K562 (cell line): ENCODE measurements at regions not wholly inside any gene's neighbourhood (a gene's known extent, or its start where the extent isn't known, plus 50 kb on each side); places are given as distances from the start of the nearest gene placed in this dataset.

Source experiments
- ATAC-seq: fragments of 200-7000 bp; cut with Tn5 transposase; 3 replicates; pipeline ENCODE4 v1.9.1; 2020; ENCODE audit warnings: moderate library complexity
- BruUV-seq: library from RNA; stranded (reverse); fragments of 400-500 nt; replicated peaks from 2 replicates; lab custom pipeline; 2021; lab: Mats Ljungman, UMichigan
- CTCF ChIA-PET: fragments of 300-600 bp; formaldehyde crosslinking; extraction: SDS; loops from one replicate; lab custom pipeline; 2021; ENCODE audit warnings: low intra/inter-chr PET ratio; lab: Yijun Ruan, JAX
- POLR2A ChIA-PET: fragments of 300-600, 350-650 bp; sonication (Branson Sonifier 250); formaldehyde crosslinking; extraction: SDS; loops from one replicate; lab custom pipeline; 2021; ENCODE audit warnings: antibody characterized with exemption, inconsistent platforms; lab: Yijun Ruan, JAX
- DNase-seq, 4 experiments: peaks; one replicate each; pipeline versions ENCODE4 v3.0.0 to v3.0.0-alpha.2; 2011 to 2018; ENCODE audit warnings: low spot score in 3 of 4, mixed read lengths in 3 of 4; ENCODE audit errors: extremely low read depth in 1 of 4
- FAIRE-seq: peaks from 2 replicates; lab custom pipeline; 2011; peaks lifted over from hg19 to GRCh38; lab: Jason Lieb, UNC
- H2AFZ ChIP-seq: 2 replicates; pipeline ENCODE4 v1.6.0; 2011; ENCODE audit warnings: low read depth, low read length, control low read depth, inconsistent platforms
- H3K27ac ChIP-seq: fragments of 200-600 bp; 3 replicates; pipeline ENCODE4 v1.8.0; 2011; ENCODE audit warnings: low read depth, mild to moderate bottlenecking, control low read depth, inconsistent platforms, low read length, moderate library complexity, mixed read lengths; ENCODE audit errors: extremely low read depth
- H3K27me3 ChIP-seq, 2 experiments: fragments of 300-600 bp in 1 of 2; 2 replicates in 1 of 2; 3 replicates in 1 of 2; pipeline versions ENCODE4 v1.6.0 to v1.8.0; 2011; ENCODE audit warnings: inconsistent platforms in 2 of 2, low read length in 2 of 2, mild to moderate bottlenecking in 1 of 2, mixed read lengths in 1 of 2, moderate library complexity in 1 of 2; ENCODE audit not compliant: control insufficient read depth in 2 of 2, insufficient read depth in 2 of 2
- H3K36me3 ChIP-seq: fragments of 300-600 bp; 3 replicates; pipeline ENCODE4 v1.8.0; 2011; ENCODE audit warnings: mild to moderate bottlenecking, low read length, inconsistent platforms; ENCODE audit not compliant: control insufficient read depth, insufficient read depth
- H3K4me1 ChIP-seq, 2 experiments: fragments of 200-600 bp in 1 of 2; replicated peaks in 1 of 2; 2 replicates in 1 of 2; 3 replicates in 1 of 2; pipeline versions ENCODE4 v1.5.1 to v1.8.0; 2011; ENCODE audit warnings: inconsistent platforms in 2 of 2, low read length in 2 of 2, mild to moderate bottlenecking in 1 of 2, mixed read lengths in 1 of 2, moderate library complexity in 1 of 2; ENCODE audit not compliant: control insufficient read depth in 2 of 2, insufficient read depth in 2 of 2
- H3K4me2 ChIP-seq: 2 replicates; pipeline ENCODE4 v1.6.1; 2011; ENCODE audit warnings: low read length, control low read depth, inconsistent platforms, mixed read lengths; ENCODE audit not compliant: insufficient read depth
- H3K4me3 ChIP-seq: fragments of 200-600 bp; sonication (generic), shearing (Covaris generic); 2 replicates; pipeline ENCODE4 v1.5.1; 2016; ENCODE audit warnings: control low read depth, inconsistent platforms
- H3K79me2 ChIP-seq: fragments of 200-600 bp; 3 replicates; pipeline ENCODE4 v1.8.0; 2011; ENCODE audit warnings: low read length, inconsistent platforms; ENCODE audit not compliant: control insufficient read depth, insufficient read depth
- H3K9ac ChIP-seq, 2 experiments: 2 replicates each; pipeline versions ENCODE4 v1.6.0 to v1.6.1; 2011; ENCODE audit warnings: low read depth in 2 of 2, low read length in 2 of 2, control low read depth in 1 of 2, inconsistent platforms in 1 of 2, mild to moderate bottlenecking in 1 of 2, mixed read lengths in 1 of 2; ENCODE audit not compliant: insufficient read depth in 1 of 2
- H3K9me1 ChIP-seq: one replicate; pipeline ENCODE4 v1.6.0; 2011; ENCODE audit warnings: inconsistent platforms, mild to moderate bottlenecking, low read length, moderate library complexity; ENCODE audit not compliant: control insufficient read depth, insufficient read depth
- H3K9me3 ChIP-seq: replicated peaks from 2 replicates; pipeline ENCODE4 v1.5.1; 2011; ENCODE audit warnings: low read depth, low read length, inconsistent platforms; ENCODE audit not compliant: control insufficient read depth, insufficient read depth
- H4K20me1 ChIP-seq: replicated peaks from 2 replicates; pipeline ENCODE4 v1.6.1; 2011; ENCODE audit warnings: low read length, inconsistent platforms, mixed read lengths; ENCODE audit not compliant: control insufficient read depth, insufficient read depth
- CBX8 ChIP-seq: fragments of 200-600 bp; sonication (generic); IDR thresholded peaks from 2 replicates; pipeline ENCODE4 v1.6.1; 2012; ENCODE audit warnings: borderline replicate concordance, mixed run types, low read depth, mild to moderate bottlenecking, moderate library complexity, mixed read lengths, low read length, control low read depth, inconsistent platforms; ENCODE audit not compliant: poor library complexity, severe bottlenecking; ENCODE audit errors: extremely low read depth
- CGGBP1 ChIP-seq: fragments of 250-450 bp; sonication (Bioruptor Pico); IDR thresholded peaks from 2 replicates; pipeline ENCODE4 v1.9.0; 2021; ENCODE audit warnings: mild to moderate bottlenecking
- FOXO4 ChIP-seq: fragments of 450-650 bp; formaldehyde crosslinking; IDR thresholded peaks from 2 replicates; pipeline ENCODE4 v1.4.0; 2020; ENCODE audit warnings: mild to moderate bottlenecking, moderate library complexity
- ZNF140 ChIP-seq: fragments of 250-450 bp; sonication (Bioruptor Pico); IDR thresholded peaks from 2 replicates; pipeline ENCODE4 v1.8.0; 2021; ENCODE audit warnings: moderate library complexity, mild to moderate bottlenecking, inconsistent platforms
- ZNF263 ChIP-seq: sonication (generic); formaldehyde crosslinking; IDR thresholded peaks from 2 replicates; pipeline ENCODE4 v1.8.0; 2022; ENCODE audit warnings: mild to moderate bottlenecking, missing genetic modification reagents, borderline replicate concordance
- ZNF586 ChIP-seq: fragments of 450-650 bp; formaldehyde crosslinking; conservative IDR thresholded peaks from 2 replicates; pipeline ENCODE4 v1.4.0; 2020; ENCODE audit warnings: mild to moderate bottlenecking, moderate library complexity
- WGBS: fragments of 100-300 bp; shearing (Covaris generic); methylation state at CpG from one replicate; pipeline ENCODE4 v1.1.6; 2016; ENCODE audit warnings: low coverage, mixed read lengths; ENCODE audit not compliant: insufficient coverage; ENCODE audit errors: missing lambda C conversion rate; 5-methylcytosine and 5-hydroxymethylcytosine counted together
- in situ Hi-C: fragments of 300-500 bp; cut with MboI; formaldehyde crosslinking; loops from 4 replicates; pipeline ENCODE4 v1.15.0; 2018; ENCODE audit warnings: inconsistent platforms, mixed read lengths
- intact Hi-C: fragments of 100-400 bp; cut with micrococcal nuclease; formaldehyde crosslinking; loops from 2 replicates; pipeline ENCODE4 v1.14.2; 2022

- DNase-seq: no peak
- CTCF ChIA-PET: no interaction called here
- POLR2A ChIA-PET: no interaction called here
- H3K4me3 ChIP-seq: no peak overlapping the region
- no peak overlapping the region for H3K4me2 ChIP-seq
- no peak for ATAC-seq
- no peak overlapping the region for H3K27ac ChIP-seq
- no peak overlapping the region for H3K9ac ChIP-seq
- intact Hi-C loops: no loop called here
- no peaks in the 10 kb centered on the region for H3K79me2 ChIP-seq
- in situ Hi-C loops: no loop called here
- BruUV-seq: no TSS peak
- H2AFZ ChIP-seq: no peak overlapping the region
- WGBS: 85% methylated on average over 10 of the region's 16 CpGs
- no peaks in the 10 kb centered on the region for H3K27me3 ChIP-seq
- no peaks in the 10 kb centered on the region for H3K9me1 ChIP-seq
- TF ChIP-seq FOXO4 (no peak), ZNF263 (CRISPR knock-in tag) (no peak), CGGBP1 (CRISPR knock-in tag) (no peak), CBX8 (no peak), ZNF586 (CRISPR knock-in tag) (no peak), ZNF140 (no peak)
- H3K4me1 ChIP-seq: peaks cover 14 to 16% of the 10 kb centered on the region in 2 experiments
- H3K9me3 ChIP-seq: peaks cover 12% of the 10 kb centered on the region
- FAIRE-seq: no peak
- no peaks in the 10 kb centered on the region for H3K36me3 ChIP-seq
- no peaks in the 10 kb centered on the region for H4K20me1 ChIP-seq
Observed at GRCh38 chr11:69422645-69423044, 58.8 kb upstream of the LINC01488 start.
